K562 (cell line): ENCODE measurements at regions not wholly inside any gene's neighbourhood (a gene's known extent, or its start where the extent isn't known, plus 50 kb on each side); places are given as distances from the start of the nearest gene placed in this dataset.

Experiments
- ATAC-seq: fragments of 200-7000 bp; cut with Tn5 transposase; 3 replicates; pipeline ENCODE4 v1.9.1; 2020; ENCODE audit warnings: moderate library complexity
- BruUV-seq: library from RNA; stranded (reverse); fragments of 400-500 nt; replicated peaks from 2 replicates; lab custom pipeline; 2021; lab: Mats Ljungman, UMichigan
- CTCF ChIA-PET: fragments of 300-600 bp; formaldehyde crosslinking; extraction: SDS; loops from one replicate; lab custom pipeline; 2021; ENCODE audit warnings: low intra/inter-chr PET ratio; lab: Yijun Ruan, JAX
- POLR2A ChIA-PET: fragments of 300-600, 350-650 bp; sonication (Branson Sonifier 250); formaldehyde crosslinking; extraction: SDS; loops from one replicate; lab custom pipeline; 2021; ENCODE audit warnings: antibody characterized with exemption, inconsistent platforms; lab: Yijun Ruan, JAX
- DNase-seq, 4 experiments: peaks; one replicate each; pipeline versions ENCODE4 v3.0.0 to v3.0.0-alpha.2; 2011 to 2018; ENCODE audit warnings: low spot score in 3 of 4, mixed read lengths in 3 of 4; ENCODE audit errors: extremely low read depth in 1 of 4
- FAIRE-seq: peaks from 2 replicates; lab custom pipeline; 2011; peaks lifted over from hg19 to GRCh38; lab: Jason Lieb, UNC
- H2AFZ ChIP-seq: 2 replicates; pipeline ENCODE4 v1.6.0; 2011; ENCODE audit warnings: low read depth, low read length, control low read depth, inconsistent platforms
- H3K27ac ChIP-seq: fragments of 200-600 bp; 3 replicates; pipeline ENCODE4 v1.8.0; 2011; ENCODE audit warnings: low read depth, mild to moderate bottlenecking, control low read depth, inconsistent platforms, low read length, moderate library complexity, mixed read lengths; ENCODE audit errors: extremely low read depth
- H3K27me3 ChIP-seq, 2 experiments: fragments of 300-600 bp in 1 of 2; 2 replicates in 1 of 2; 3 replicates in 1 of 2; pipeline versions ENCODE4 v1.6.0 to v1.8.0; 2011; ENCODE audit warnings: inconsistent platforms in 2 of 2, low read length in 2 of 2, mild to moderate bottlenecking in 1 of 2, mixed read lengths in 1 of 2, moderate library complexity in 1 of 2; ENCODE audit not compliant: control insufficient read depth in 2 of 2, insufficient read depth in 2 of 2
- H3K36me3 ChIP-seq: fragments of 300-600 bp; 3 replicates; pipeline ENCODE4 v1.8.0; 2011; ENCODE audit warnings: mild to moderate bottlenecking, low read length, inconsistent platforms; ENCODE audit not compliant: control insufficient read depth, insufficient read depth
- H3K4me1 ChIP-seq, 2 experiments: fragments of 200-600 bp in 1 of 2; replicated peaks in 1 of 2; 2 replicates in 1 of 2; 3 replicates in 1 of 2; pipeline versions ENCODE4 v1.5.1 to v1.8.0; 2011; ENCODE audit warnings: inconsistent platforms in 2 of 2, low read length in 2 of 2, mild to moderate bottlenecking in 1 of 2, mixed read lengths in 1 of 2, moderate library complexity in 1 of 2; ENCODE audit not compliant: control insufficient read depth in 2 of 2, insufficient read depth in 2 of 2
- H3K4me2 ChIP-seq: 2 replicates; pipeline ENCODE4 v1.6.1; 2011; ENCODE audit warnings: low read length, control low read depth, inconsistent platforms, mixed read lengths; ENCODE audit not compliant: insufficient read depth
- H3K4me3 ChIP-seq: fragments of 200-600 bp; sonication (generic), shearing (Covaris generic); 2 replicates; pipeline ENCODE4 v1.5.1; 2016; ENCODE audit warnings: control low read depth, inconsistent platforms
- H3K79me2 ChIP-seq: fragments of 200-600 bp; 3 replicates; pipeline ENCODE4 v1.8.0; 2011; ENCODE audit warnings: low read length, inconsistent platforms; ENCODE audit not compliant: control insufficient read depth, insufficient read depth
- H3K9ac ChIP-seq, 2 experiments: 2 replicates each; pipeline versions ENCODE4 v1.6.0 to v1.6.1; 2011; ENCODE audit warnings: low read depth in 2 of 2, low read length in 2 of 2, control low read depth in 1 of 2, inconsistent platforms in 1 of 2, mild to moderate bottlenecking in 1 of 2, mixed read lengths in 1 of 2; ENCODE audit not compliant: insufficient read depth in 1 of 2
- H3K9me1 ChIP-seq: one replicate; pipeline ENCODE4 v1.6.0; 2011; ENCODE audit warnings: inconsistent platforms, mild to moderate bottlenecking, low read length, moderate library complexity; ENCODE audit not compliant: control insufficient read depth, insufficient read depth
- H3K9me3 ChIP-seq: replicated peaks from 2 replicates; pipeline ENCODE4 v1.5.1; 2011; ENCODE audit warnings: low read depth, low read length, inconsistent platforms; ENCODE audit not compliant: control insufficient read depth, insufficient read depth
- H4K20me1 ChIP-seq: replicated peaks from 2 replicates; pipeline ENCODE4 v1.6.1; 2011; ENCODE audit warnings: low read length, inconsistent platforms, mixed read lengths; ENCODE audit not compliant: control insufficient read depth, insufficient read depth
- PBX2 ChIP-seq, 2 experiments: IDR thresholded peaks in 1 of 2; conservative IDR thresholded peaks in 1 of 2; 2 replicates each; pipeline ENCODE4 v1.6.1; 2016; ENCODE audit warnings: low read depth in 2 of 2, mild to moderate bottlenecking in 1 of 2, missing compliant biosample characterization in 1 of 2, missing genetic modification characterization in 1 of 2, moderate library complexity in 1 of 2
- TCF15 ChIP-seq: fragments of 250-450 bp; sonication (Bioruptor Pico); IDR thresholded peaks from 2 replicates; pipeline ENCODE4 v1.8.0; 2022; ENCODE audit warnings: moderate library complexity, mild to moderate bottlenecking, inconsistent platforms
- WGBS: fragments of 100-300 bp; shearing (Covaris generic); methylation state at CpG from one replicate; pipeline ENCODE4 v1.1.6; 2016; ENCODE audit warnings: low coverage, mixed read lengths; ENCODE audit not compliant: insufficient coverage; ENCODE audit errors: missing lambda C conversion rate; 5-methylcytosine and 5-hydroxymethylcytosine counted together
- in situ Hi-C: fragments of 300-500 bp; cut with MboI; formaldehyde crosslinking; loops from 4 replicates; pipeline ENCODE4 v1.15.0; 2018; ENCODE audit warnings: inconsistent platforms, mixed read lengths
- intact Hi-C: fragments of 100-400 bp; cut with micrococcal nuclease; formaldehyde crosslinking; loops from 2 replicates; pipeline ENCODE4 v1.14.2; 2022

GRCh38 chr7:13153266-13153665 lies 465.8 kb downstream of the ARL4A start:
- Histone ChIP-seq H3K27me3 (no peaks in the 10 kb centered on the region), H3K9ac (no peak overlapping the region), H3K9me1 (no peaks in the 10 kb centered on the region), H2AFZ (peak overlapping the region; percentile 28; the same call in 1 of the 2 replicates), H3K4me3 (no peak overlapping the region), H3K36me3 (no peaks in the 10 kb centered on the region), H3K79me2 (no peaks in the 10 kb centered on the region), H3K4me2 (no peak overlapping the region), H3K9me3 (no peaks in the 10 kb centered on the region), H3K4me1 (no peaks in the 10 kb centered on the region), H3K27ac (no peak overlapping the region), H4K20me1 (no peaks in the 10 kb centered on the region)
- in situ Hi-C loops (no loop called here), intact Hi-C loops (no loop called here)
- ChIA-PET CTCF (no interaction called here), POLR2A (no interaction called here)
- whole genome bisulfite sequencing, result 50% methylated on average over 2 of the region's 2 CpGs
- no peak for TF ChIP-seq TCF15
- TF ChIP-seq PBX2 (CRISPR knock-in tag; IDR thresholded peaks at IDR 0.05; ENCODE audit: low read depth), result no peak
- TF ChIP-seq PBX2 (tag; conservative IDR thresholded peaks at IDR 0.05; ENCODE audit: low read depth), result 0 out of 2 replicates have a peak, but pooled peaks have one; percentile 5
- DNase-seq, result no peak
- ATAC-seq, result no peak
- FAIRE-seq, result no peak
- BruUV-seq, result no TSS peak
